ENCODE measurements at regions not wholly inside any gene's neighbourhood (a gene's known extent, or its start where the extent isn't known, plus 50 kb on each side); places are given as distances from the start of the nearest gene placed in this dataset.

GRCh38 chr1:99465176-99465900 lies 180.6 kb upstream of the PALMD start:
- H3K36me3 ChIP-seq (ENCODE audit: control insufficient read depth in 4 of 4, insufficient read depth in 3 of 4, low read depth in 1 of 4, low read length in 3 of 4) = no peaks in the 10 kb centered on the region
- H3K4me1 ChIP-seq (ENCODE audit: control insufficient read depth in 4 of 4, insufficient read depth in 4 of 4, low read length in 3 of 4) = no peaks in the 10 kb centered on the region
- H3K9ac ChIP-seq (ENCODE audit: low read depth in 1 of 2, low read length in 2 of 2) = no peak overlapping the region
- TF ChIP-seq HNF4A (conservative IDR thresholded peaks at IDR 0.05) (no peak), CTCF (IDR thresholded peaks at IDR 0.05; ENCODE audit: low read depth, low read length, missing input control) (no peak)
- no peak for DNase-seq (ENCODE audit: low spot score)
- no peak overlapping the region for H3K4me3 ChIP-seq (ENCODE audit: low read depth in 1 of 3, low read length in 3 of 3)
- WGBS = 86% methylated on average over 3 of the region's 3 CpGs
- no peaks in the 10 kb centered on the region for H3K9me3 ChIP-seq (ENCODE audit: control insufficient read depth in 4 of 4, low read length in 3 of 4)
- H3K27me3 ChIP-seq (ENCODE audit: control insufficient read depth in 4 of 4, insufficient read depth in 4 of 4, low read length in 3 of 4) = no peaks in the 10 kb centered on the region
- H3K27ac ChIP-seq (ENCODE audit: low read depth in 1 of 2, low read length in 2 of 2) = no peak overlapping the region

GRCh38 chr1:99467645-99468044 lies 178.3 kb upstream of the PALMD start:
- no peak overlapping the region for H3K4me3 ChIP-seq (ENCODE audit: low read depth in 1 of 3, low read length in 3 of 3)
- no peaks in the 10 kb centered on the region for H3K4me1 ChIP-seq (ENCODE audit: control insufficient read depth in 4 of 4, insufficient read depth in 4 of 4, low read length in 3 of 4)
- 78% methylated on average over 4 of the region's 4 CpGs for WGBS
- H3K9me3 ChIP-seq (ENCODE audit: control insufficient read depth in 4 of 4, low read length in 3 of 4) = no peaks in the 10 kb centered on the region
- TF ChIP-seq YY1 (IDR thresholded peaks at IDR 0.05) (no peak), SP1 (IDR thresholded peaks at IDR 0.05) (no peak), FOXA1 (IDR thresholded peaks at IDR 0.05) (no peak), HNF4G (IDR thresholded peaks at IDR 0.05) (no peak), ATF3 (IDR thresholded peaks at IDR 0.05) (no peak), GABPA (IDR thresholded peaks at IDR 0.05 in 1 of 2, conservative IDR thresholded peaks at IDR 0.05 in 1 of 2) (no peak), EGR1 (IDR thresholded peaks at IDR 0.05; ENCODE audit: low read depth in 2 of 2) (no peak), CTCF (IDR thresholded peaks at IDR 0.05; ENCODE audit: low read depth, low read length, missing input control) (no peak)
- H3K9ac ChIP-seq (ENCODE audit: low read depth in 1 of 2, low read length in 2 of 2) = no peak overlapping the region
- H3K27me3 ChIP-seq (ENCODE audit: control insufficient read depth in 4 of 4, insufficient read depth in 4 of 4, low read length in 3 of 4) = no peaks in the 10 kb centered on the region
- H3K27ac ChIP-seq (ENCODE audit: low read depth in 1 of 2, low read length in 2 of 2) = no peak overlapping the region
- no peak for DNase-seq (ENCODE audit: low spot score)
- H3K36me3 ChIP-seq (ENCODE audit: control insufficient read depth in 4 of 4, insufficient read depth in 3 of 4, low read depth in 1 of 4, low read length in 3 of 4) = no peaks in the 10 kb centered on the region

- H3K9me3 ChIP-seq (ENCODE audit: control insufficient read depth in 4 of 4, low read length in 3 of 4) = no peaks in the 10 kb centered on the region
- H3K36me3 ChIP-seq (ENCODE audit: control insufficient read depth in 4 of 4, insufficient read depth in 3 of 4, low read depth in 1 of 4, low read length in 3 of 4) = no peaks in the 10 kb centered on the region
- H3K9ac ChIP-seq (ENCODE audit: low read depth in 1 of 2, low read length in 2 of 2) = no peak overlapping the region
- WGBS = 86% methylated on average over 2 of the region's 2 CpGs
- H3K4me3 ChIP-seq (ENCODE audit: low read depth in 1 of 3, low read length in 3 of 3) = no peak overlapping the region
- H3K27ac ChIP-seq (ENCODE audit: low read depth in 1 of 2, low read length in 2 of 2) = no peak overlapping the region
- DNase-seq (ENCODE audit: low spot score) = no peak
- H3K4me1 ChIP-seq (ENCODE audit: control insufficient read depth in 4 of 4, insufficient read depth in 4 of 4, low read length in 3 of 4) = no peaks in the 10 kb centered on the region
- H3K27me3 ChIP-seq (ENCODE audit: control insufficient read depth in 4 of 4, insufficient read depth in 4 of 4, low read length in 3 of 4) = no peaks in the 10 kb centered on the region
- TF ChIP-seq ATF3 (IDR thresholded peaks at IDR 0.05) (no peak), REST (IDR thresholded peaks at IDR 0.05) (no peak), RAD21 (IDR thresholded peaks at IDR 0.05) (no peak), YY1 (IDR thresholded peaks at IDR 0.05) (no peak), SP1 (IDR thresholded peaks at IDR 0.05) (no peak), HNF4A (conservative IDR thresholded peaks at IDR 0.05) (no peak), CTCF (IDR thresholded peaks at IDR 0.05; ENCODE audit: low read depth, low read length, missing input control) (no peak), TAF1 (conservative IDR thresholded peaks at IDR 0.05) (no peak), FOXA2 (IDR thresholded peaks at IDR 0.05) (no peak), EGR1 (IDR thresholded peaks at IDR 0.05; ENCODE audit: low read depth in 2 of 2) (no peak)
These were observed 176.4 kb upstream of the PALMD start for GRCh38 chr1:99469550-99469971.
